Tibial nerve (tissue), 4 donors: ENCODE measurements at regions not wholly inside any gene's neighbourhood (a gene's known extent, or its start where the extent isn't known, plus 50 kb on each side); places are given as distances from the start of the nearest gene placed in this dataset.

Source experiments
- DNase-seq, 2 donors: peaks; one replicate each; pipeline ENCODE4 v3.0.0-alpha.2; 2019; ENCODE audit warnings: low spot score in 2 of 2
- H3K27ac ChIP-seq, 4 donors: fragments of 200-600 bp; sonication (generic) in 3 of 4; one replicate each; pipeline ENCODE4 v1.5.1; 2017 to 2019; ENCODE audit warnings: mild to moderate bottlenecking in 1 of 4
- H3K27me3 ChIP-seq, 2 donors: fragments of 200-600 bp; sonication (generic) in 1 of 2; one replicate each; pipeline versions ENCODE4 v1.5.1 to v1.6.0; 2017 to 2019
- H3K36me3 ChIP-seq, 3 donors: fragments of 200-600 bp; sonication (generic); one replicate each; pipeline ENCODE4 v1.5.1; 2018 to 2019
- H3K4me1 ChIP-seq, 4 donors: fragments of 200-600 bp; sonication (generic) in 3 of 4; one replicate each; pipeline ENCODE4 v1.5.1; 2017 to 2019
- H3K4me3 ChIP-seq, 4 donors: fragments of 200-600 bp; sonication (generic) in 3 of 4; one replicate each; pipeline ENCODE4 v1.5.1; 2017 to 2019; ENCODE audit warnings: mild to moderate bottlenecking in 1 of 4, moderate library complexity in 1 of 4
- H3K9me3 ChIP-seq, 4 donors: fragments of 200-600 bp; sonication (generic) in 3 of 4; one replicate each; pipeline ENCODE4 v1.5.1; 2017 to 2019
- EP300 ChIP-seq, 2 donors: sonication (generic); formaldehyde crosslinking; IDR thresholded peaks; one replicate each; pipeline ENCODE4 v1.6.1; 2017; ENCODE audit warnings: antibody characterized with exemption in 2 of 2, mild to moderate bottlenecking in 1 of 2
- POLR2A ChIP-seq, 2 donors: fragments of 450-650 bp; IDR thresholded peaks; one replicate each; pipeline ENCODE4 v1.6.1; 2017; ENCODE audit warnings: antibody characterized with exemption in 2 of 2, mild to moderate bottlenecking in 2 of 2, moderate library complexity in 2 of 2
- WGBS, 2 donors: methylation state at CpG; one replicate each; pipeline ENCODE4 v1.1.5; 2018; 5-methylcytosine and 5-hydroxymethylcytosine counted together
- TF ChIP-seq, protein P1 (sequence below), 5 experiments: fragments of 200-600 bp in 3 of 5; fragments of 450-650 bp in 2 of 5; sonication (generic) in 3 of 5; IDR thresholded peaks; one replicate each; pipeline ENCODE4 v1.5.1; 2016 to 2019; ENCODE audit warnings: antibody characterized with exemption in 5 of 5, mild to moderate bottlenecking in 3 of 5, moderate library complexity in 2 of 5

DNA sequence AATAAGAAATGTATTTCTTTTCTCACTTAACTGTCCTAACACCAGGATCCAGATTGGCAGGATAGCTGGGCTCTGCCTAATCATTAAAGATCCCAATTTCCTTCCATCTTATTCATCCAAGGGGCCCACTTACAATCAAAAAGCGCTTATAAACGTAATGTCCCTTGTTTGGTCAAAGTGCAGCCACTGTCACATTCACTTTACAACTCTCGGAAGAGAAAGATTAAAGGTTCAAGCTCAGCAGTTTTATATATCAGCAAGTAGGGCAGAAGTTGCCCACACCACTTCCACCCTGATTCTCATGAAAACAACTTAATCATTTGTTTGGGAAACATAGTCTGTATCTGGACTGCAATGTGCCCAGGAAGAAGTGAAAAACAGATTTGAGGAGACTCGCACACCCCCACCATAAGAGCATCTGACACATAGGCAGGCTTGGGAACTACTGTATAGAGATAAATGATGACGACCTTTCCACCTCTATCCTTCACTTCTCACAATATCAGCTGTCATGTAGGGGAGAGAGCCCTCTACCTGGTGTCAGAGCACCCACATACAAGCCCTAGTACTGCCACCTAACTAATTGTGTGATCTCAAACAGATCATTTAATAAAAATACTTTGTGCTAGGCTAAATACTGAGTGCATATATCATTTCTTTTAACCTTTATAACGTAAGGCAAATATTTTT lies 80.8 kb downstream of the CAPZA3 start:
- WGBS, 2 donors: 84 to 86% methylated on average over 6 of the region's 6 CpGs
- no peaks in the 10 kb centered on the region for H3K4me1 ChIP-seq
- no peak overlapping the region for H3K27ac ChIP-seq

DNA sequence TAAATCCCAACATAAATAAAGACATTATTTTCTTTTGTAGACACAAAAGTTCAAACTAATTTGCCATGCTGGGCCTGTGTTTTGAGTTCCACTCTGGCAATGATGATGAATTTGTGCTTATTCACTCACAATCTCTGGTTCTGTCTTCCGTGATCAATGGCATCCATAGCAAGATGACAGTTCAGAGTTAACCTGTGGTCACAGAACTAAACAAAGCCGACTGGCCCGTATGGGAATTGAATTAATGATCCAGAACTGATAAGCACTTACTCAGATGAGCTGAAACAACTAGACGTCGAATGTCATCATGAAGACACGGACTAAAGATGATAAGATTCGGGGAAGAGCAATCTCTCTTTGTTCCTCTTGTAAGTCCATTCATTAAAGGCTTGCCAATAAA lies 81.6 kb downstream of the CAPZA3 start:
- Histone ChIP-seq H3K4me1 (no peaks in the 10 kb centered on the region), H3K9me3 (no peaks in the 10 kb centered on the region)
- 90 to 91% methylated on average over 7 of the region's 7 CpGs for WGBS, 2 donors

More for the DNA sequence above, 80.8 kb downstream of the CAPZA3 start:
- H3K9me3 ChIP-seq: no peaks in the 10 kb centered on the region
- no peak overlapping the region for H3K4me3 ChIP-seq
- H3K36me3 ChIP-seq: no peaks in the 10 kb centered on the region
- DNase-seq: no peak
- H3K27me3 ChIP-seq: no peaks in the 10 kb centered on the region
- TF ChIP-seq POLR2A (IDR thresholded peaks at IDR 0.05) (no peak), EP300 (IDR thresholded peaks at IDR 0.05) (no peak)

DNA sequence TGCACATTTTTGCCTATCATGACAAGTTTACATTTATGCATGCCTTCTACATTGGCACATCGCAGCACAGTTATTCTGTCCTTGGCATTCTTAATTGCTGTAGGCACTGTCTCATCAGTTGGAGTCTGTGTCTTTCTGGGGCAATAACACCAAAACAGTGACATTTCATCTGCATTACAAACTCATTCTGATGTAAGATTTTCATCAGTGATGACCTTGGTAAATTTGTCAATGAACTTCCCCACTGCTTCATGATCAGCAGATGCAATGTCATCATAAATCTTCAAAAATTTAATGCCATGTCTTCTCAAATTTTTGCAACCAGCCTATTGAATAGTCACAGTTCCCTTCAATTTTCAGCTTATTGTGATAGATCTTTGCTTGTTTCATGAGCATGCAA lies 85.5 kb downstream of the CAPZA3 start:
- no peak for DNase-seq
- TF ChIP-seq EP300 (IDR thresholded peaks at IDR 0.05) (no peak), POLR2A (IDR thresholded peaks at IDR 0.05) (no peak)
- TF ChIP-seq, protein P1, sequence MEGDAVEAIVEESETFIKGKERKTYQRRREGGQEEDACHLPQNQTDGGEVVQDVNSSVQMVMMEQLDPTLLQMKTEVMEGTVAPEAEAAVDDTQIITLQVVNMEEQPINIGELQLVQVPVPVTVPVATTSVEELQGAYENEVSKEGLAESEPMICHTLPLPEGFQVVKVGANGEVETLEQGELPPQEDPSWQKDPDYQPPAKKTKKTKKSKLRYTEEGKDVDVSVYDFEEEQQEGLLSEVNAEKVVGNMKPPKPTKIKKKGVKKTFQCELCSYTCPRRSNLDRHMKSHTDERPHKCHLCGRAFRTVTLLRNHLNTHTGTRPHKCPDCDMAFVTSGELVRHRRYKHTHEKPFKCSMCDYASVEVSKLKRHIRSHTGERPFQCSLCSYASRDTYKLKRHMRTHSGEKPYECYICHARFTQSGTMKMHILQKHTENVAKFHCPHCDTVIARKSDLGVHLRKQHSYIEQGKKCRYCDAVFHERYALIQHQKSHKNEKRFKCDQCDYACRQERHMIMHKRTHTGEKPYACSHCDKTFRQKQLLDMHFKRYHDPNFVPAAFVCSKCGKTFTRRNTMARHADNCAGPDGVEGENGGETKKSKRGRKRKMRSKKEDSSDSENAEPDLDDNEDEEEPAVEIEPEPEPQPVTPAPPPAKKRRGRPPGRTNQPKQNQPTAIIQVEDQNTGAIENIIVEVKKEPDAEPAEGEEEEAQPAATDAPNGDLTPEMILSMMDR (IDR thresholded peaks at IDR 0.05): no peak
- 75 to 96% methylated on average over 1 of the region's 1 CpG for WGBS, 2 donors
- Histone ChIP-seq H3K27me3 (no peaks in the 10 kb centered on the region), H3K36me3 (no peaks in the 10 kb centered on the region), H3K4me1 (no peaks in the 10 kb centered on the region), H3K9me3 (peaks cover 0 to 3% (median 0%) of the 10 kb centered on the region in 4 donors), H3K27ac (no peak overlapping the region), H3K4me3 (no peak overlapping the region)

More for the DNA sequence above, 81.6 kb downstream of the CAPZA3 start:
- Histone ChIP-seq H3K4me3 (no peak overlapping the region), H3K36me3 (no peaks in the 10 kb centered on the region), H3K27ac (no peak overlapping the region), H3K27me3 (no peaks in the 10 kb centered on the region)
- no peak for DNase-seq
- TF ChIP-seq POLR2A (IDR thresholded peaks at IDR 0.05) (no peak), EP300 (IDR thresholded peaks at IDR 0.05) (no peak)
- TF ChIP-seq, protein P1 (IDR thresholded peaks at IDR 0.05): no peak

DNA sequence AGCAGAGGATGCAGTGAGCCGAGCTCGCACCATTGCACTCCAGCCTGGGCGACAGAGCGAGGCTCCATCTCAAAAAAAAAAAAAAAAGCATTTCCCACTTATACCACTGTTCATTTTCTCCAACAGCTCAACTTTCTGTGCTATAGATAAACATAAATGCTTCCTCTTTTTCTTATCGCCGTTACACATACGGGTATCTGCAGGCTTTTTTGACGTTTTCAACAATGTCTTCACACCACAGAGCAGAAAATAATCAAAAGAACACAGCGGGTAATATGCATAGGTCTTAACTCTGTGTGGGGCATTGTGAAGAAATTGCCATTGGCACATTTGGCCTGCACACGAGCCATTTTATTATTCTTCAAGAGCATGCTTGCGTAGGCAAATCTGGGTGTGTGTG lies 86.4 kb downstream of the CAPZA3 start:
- peaks cover 0 to 11% (median 0%) of the 10 kb centered on the region in 4 donors for H3K9me3 ChIP-seq
- H3K4me3 ChIP-seq: no peak overlapping the region
- H3K4me1 ChIP-seq: no peaks in the 10 kb centered on the region
- 69 to 78% methylated on average over 11 of the region's 11 CpGs for WGBS, 2 donors
- TF ChIP-seq, protein P1 (IDR thresholded peaks at IDR 0.05): no peak
- no peak for TF ChIP-seq EP300 (IDR thresholded peaks at IDR 0.05)
- no peak for TF ChIP-seq POLR2A (IDR thresholded peaks at IDR 0.05)
- no peaks in the 10 kb centered on the region for H3K27me3 ChIP-seq
- no peaks in the 10 kb centered on the region for H3K36me3 ChIP-seq
- no peak for DNase-seq
- no peak overlapping the region for H3K27ac ChIP-seq

DNA sequence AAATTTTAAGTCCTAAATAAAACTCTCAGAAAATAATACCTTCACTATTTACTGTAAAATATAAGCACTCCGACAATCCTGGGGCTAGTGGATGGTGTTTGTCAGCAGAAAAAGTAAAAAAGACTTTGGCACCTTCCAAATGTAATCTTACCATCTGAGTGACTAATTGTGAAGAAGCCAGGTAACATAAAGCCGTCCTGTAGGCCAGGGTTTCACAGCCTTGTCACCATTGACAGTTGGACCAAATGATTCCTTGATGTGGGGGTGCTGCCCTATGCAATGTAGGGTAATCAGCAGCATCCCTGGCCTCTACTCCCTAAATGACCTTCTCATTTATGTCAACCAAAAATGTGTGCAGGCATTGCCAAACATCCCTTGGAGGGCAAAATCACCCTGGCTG lies 87.2 kb downstream of the CAPZA3 start:
- DNase-seq: no peak
- H3K4me3 ChIP-seq: no peak overlapping the region
- H3K4me1 ChIP-seq: no peaks in the 10 kb centered on the region
- WGBS, 2 donors: 88 to 93% methylated on average over 2 of the region's 2 CpGs
- H3K27me3 ChIP-seq: no peaks in the 10 kb centered on the region
- H3K9me3 ChIP-seq: peaks cover 0 to 11% (median 0%) of the 10 kb centered on the region in 4 donors
- no peak overlapping the region for H3K27ac ChIP-seq
- H3K36me3 ChIP-seq: no peaks in the 10 kb centered on the region
- TF ChIP-seq EP300 (IDR thresholded peaks at IDR 0.05) (no peak), POLR2A (IDR thresholded peaks at IDR 0.05) (no peak)
- TF ChIP-seq, protein P1 (IDR thresholded peaks at IDR 0.05): no peak
